ENCODE measurements at regions not wholly inside any gene's neighbourhood (a gene's known extent, or its start where the extent isn't known, plus 50 kb on each side); places are given as distances from the start of the nearest gene placed in this dataset.

- H3K27me3 ChIP-seq = no peaks in the 10 kb centered on the region
- peak in 1 of 6 donors; percentile 10 for DNase-seq
- TF ChIP-seq CTCF (IDR thresholded peaks at IDR 0.05) = no peak
- ATAC-seq = no peak
- H3K27ac ChIP-seq = no peak overlapping the region
- no peak overlapping the region for H3K4me3 ChIP-seq
- peaks cover 0 to 8% (median 0%) of the 10 kb centered on the region in 3 donors for H3K4me1 ChIP-seq
- no peaks in the 10 kb centered on the region for H3K36me3 ChIP-seq
- WGBS, 2 donors = 77 to 80% methylated on average over 11 of the region's 11 CpGs
- FAIRE-seq = no peak
- intact Hi-C loops (cut with DNase I) = no loop called here
- no peaks in the 10 kb centered on the region for H3K9me3 ChIP-seq
Observed at GRCh38 chr20:50344232-50345071, 153.8 kb downstream of the CEBPB start.

GRCh38 chr20:50345712-50346373 lies 155.2 kb downstream of the CEBPB start:
- WGBS, 2 donors = 73 to 82% methylated on average over 6 of the region's 6 CpGs
- no peak for ATAC-seq
- DNase-seq = peak in 1 of 6 donors; percentile 7
- no peak for FAIRE-seq
- no peak overlapping the region for H3K4me3 ChIP-seq
- H3K4me1 ChIP-seq = peaks cover 0 to 7% (median 0%) of the 10 kb centered on the region in 3 donors
- H3K27ac ChIP-seq = peak overlapping the region in 2 of 4 donors; percentile 24 to 50
- H3K9me3 ChIP-seq = no peaks in the 10 kb centered on the region
- H3K27me3 ChIP-seq = no peaks in the 10 kb centered on the region
- no peak for TF ChIP-seq CTCF (IDR thresholded peaks at IDR 0.05)
- intact Hi-C loops (cut with DNase I) = no loop called here
- H3K36me3 ChIP-seq = no peaks in the 10 kb centered on the region

GRCh38 chr20:50346374-50347283 lies 156.0 kb downstream of the CEBPB start:
- H3K4me1 ChIP-seq = peaks cover 0 to 7% (median 0%) of the 10 kb centered on the region in 3 donors
- 59 to 60% methylated on average over 26 of the region's 26 CpGs for WGBS, 2 donors
- no peak for TF ChIP-seq CTCF (IDR thresholded peaks at IDR 0.05)
- ATAC-seq (peak in 3 of 4 donors; percentile 47 to 55 (median 52)), FAIRE-seq (no peak), DNase-seq (peak in 4 of 6 donors; percentile 53 to 65 (median 62))
- H3K27me3 ChIP-seq = no peaks in the 10 kb centered on the region
- H3K9me3 ChIP-seq = no peaks in the 10 kb centered on the region
- peak overlapping the region in 2 of 4 donors; percentile 50 to 63 for H3K27ac ChIP-seq
- intact Hi-C loops (cut with DNase I) = no loop called here
- no peaks in the 10 kb centered on the region for H3K36me3 ChIP-seq
- no peak overlapping the region for H3K4me3 ChIP-seq

- no peak overlapping the region for H3K4me3 ChIP-seq
- FAIRE-seq = no peak
- peak in 3 of 4 donors; percentile 7 to 47 (median 25) for ATAC-seq
- H3K36me3 ChIP-seq = no peaks in the 10 kb centered on the region
- peak in 1 of 6 donors; percentile 24 for DNase-seq
- H3K27ac ChIP-seq = peak overlapping the region; percentile 11 to 63 (median 36)
- no peaks in the 10 kb centered on the region for H3K9me3 ChIP-seq
- no peak for TF ChIP-seq CTCF (IDR thresholded peaks at IDR 0.05)
- no peaks in the 10 kb centered on the region for H3K27me3 ChIP-seq
- H3K4me1 ChIP-seq = peaks cover 0 to 7% (median 0%) of the 10 kb centered on the region in 3 donors
- 73 to 77% methylated on average over 13 of the region's 13 CpGs for WGBS, 2 donors
- intact Hi-C loops (cut with DNase I) = no loop called here
Observed at GRCh38 chr20:50347284-50348063, 156.8 kb downstream of the CEBPB start.

All from pancreas (tissue), 10 donors.